H9 (cell line): ENCODE measurements at regions not wholly inside any gene's neighbourhood (a gene's known extent, or its start where the extent isn't known, plus 50 kb on each side); places are given as distances from the start of the nearest gene placed in this dataset.

Experiments
- DNase-seq: peaks from one replicate; pipeline ENCODE4 v3.0.0-alpha.2; 2017
- H2AFZ ChIP-seq: one replicate; pipeline ENCODE4 v1.6.1; 2013; ENCODE audit warnings: mild to moderate bottlenecking, low read length, control low read depth, moderate library complexity
- H2AK5ac ChIP-seq: 2 replicates; pipeline ENCODE4 v1.6.1; 2013; ENCODE audit warnings: low read length, control low read depth, mixed read lengths; ENCODE audit not compliant: insufficient read length
- H2BK120ac ChIP-seq: one replicate; pipeline ENCODE4 v1.6.1; 2013; ENCODE audit warnings: low read depth, mild to moderate bottlenecking, low read length, control low read depth, inconsistent platforms; ENCODE audit not compliant: poor library complexity, severe bottlenecking
- H2BK12ac ChIP-seq: 2 replicates; pipeline ENCODE4 v1.6.1; 2013; ENCODE audit warnings: low read length, control low read depth, mixed read lengths, low read depth; ENCODE audit not compliant: insufficient read length
- H2BK15ac ChIP-seq: 2 replicates; pipeline ENCODE4 v1.6.1; 2013; ENCODE audit warnings: low read depth, low read length, control low read depth
- H2BK20ac ChIP-seq: one replicate; pipeline ENCODE4 v1.6.1; 2013; ENCODE audit warnings: low read depth, mild to moderate bottlenecking, low read length, control low read depth, inconsistent platforms; ENCODE audit not compliant: poor library complexity, severe bottlenecking
- H2BK5ac ChIP-seq: 2 replicates; pipeline ENCODE4 v1.6.1; 2013; ENCODE audit warnings: low read length, control low read depth, mixed read lengths; ENCODE audit not compliant: insufficient read length
- H3K14ac ChIP-seq: 2 replicates; pipeline ENCODE4 v1.6.1; 2013; ENCODE audit warnings: low read length, control low read depth; ENCODE audit not compliant: insufficient read depth
- H3K18ac ChIP-seq: 2 replicates; pipeline ENCODE4 v1.6.1; 2013; ENCODE audit warnings: low read depth, mild to moderate bottlenecking, mixed read lengths, low read length, control low read depth; ENCODE audit not compliant: insufficient read length
- H3K23ac ChIP-seq: 2 replicates; pipeline ENCODE4 v1.6.1; 2013; ENCODE audit warnings: low read length, control low read depth, mixed read lengths, low read depth; ENCODE audit not compliant: insufficient read length
- H3K23me2 ChIP-seq: 2 replicates; pipeline ENCODE4 v1.6.1; 2013; ENCODE audit warnings: low read depth, mild to moderate bottlenecking, mixed read lengths, low read length, control low read depth; ENCODE audit not compliant: insufficient read length, poor library complexity, severe bottlenecking
- H3K27ac ChIP-seq: 2 replicates; pipeline ENCODE4 v1.5.1; 2013; ENCODE audit warnings: low read length, control low read depth, mixed read lengths, low read depth; ENCODE audit not compliant: insufficient read length
- H3K27me3 ChIP-seq: 2 replicates; pipeline ENCODE4 v1.6.1; 2013; ENCODE audit warnings: low read length, control low read depth, inconsistent platforms; ENCODE audit not compliant: insufficient read depth
- H3K4ac ChIP-seq: 2 replicates; pipeline ENCODE4 v1.6.1; 2013; ENCODE audit warnings: low read depth, mild to moderate bottlenecking, control low read depth, inconsistent platforms, low read length, moderate library complexity
- H3K4me1 ChIP-seq: 2 replicates; pipeline ENCODE4 v1.6.1; 2013; ENCODE audit warnings: low read length, control low read depth, inconsistent platforms; ENCODE audit not compliant: insufficient read depth
- H3K4me2 ChIP-seq: 2 replicates; pipeline ENCODE4 v1.6.1; 2013; ENCODE audit warnings: low read length, control low read depth, mixed read lengths; ENCODE audit not compliant: insufficient read length, insufficient read depth
- H3K56ac ChIP-seq: 2 replicates; pipeline ENCODE4 v1.6.1; 2013; ENCODE audit warnings: low read depth, mild to moderate bottlenecking, mixed read lengths, low read length, control low read depth; ENCODE audit not compliant: insufficient read length
- H3K79me1 ChIP-seq: 2 replicates; pipeline ENCODE4 v1.6.1; 2013; ENCODE audit warnings: low read depth, mild to moderate bottlenecking, moderate library complexity, low read length, control low read depth, inconsistent platforms; ENCODE audit not compliant: insufficient read depth, poor library complexity, severe bottlenecking
- H3K79me2 ChIP-seq: 2 replicates; pipeline ENCODE4 v1.6.1; 2013; ENCODE audit warnings: low read length, control low read depth, inconsistent platforms; ENCODE audit not compliant: insufficient read depth
- H3K9ac ChIP-seq: 2 replicates; pipeline ENCODE4 v1.6.1; 2013; ENCODE audit warnings: low read length, control low read depth, mixed read lengths; ENCODE audit not compliant: insufficient read length; ENCODE audit errors: extremely low read depth
- H3K9me3 ChIP-seq: one replicate; pipeline ENCODE4 v1.6.1; 2013; ENCODE audit warnings: low read depth, low read length, inconsistent platforms; ENCODE audit not compliant: control insufficient read depth
- H3T11ph ChIP-seq: one replicate; pipeline ENCODE4 v1.6.1; 2013; ENCODE audit warnings: mild to moderate bottlenecking, low read length, control low read depth, inconsistent platforms
- H4K20me1 ChIP-seq: one replicate; pipeline ENCODE4 v1.6.1; 2013; ENCODE audit not compliant: control insufficient read depth, insufficient read length, insufficient read depth
- H4K5ac ChIP-seq: 2 replicates; pipeline ENCODE4 v1.6.1; 2013; ENCODE audit warnings: low read depth, mild to moderate bottlenecking, mixed read lengths, low read length, control low read depth; ENCODE audit not compliant: insufficient read length
- H4K8ac ChIP-seq: replicated peaks from 2 replicates; pipeline ENCODE4 v1.6.1; 2013; ENCODE audit warnings: low read length, control low read depth, mixed read lengths, low read depth; ENCODE audit not compliant: insufficient read length
- H4K91ac ChIP-seq: 2 replicates; pipeline ENCODE4 v1.6.1; 2013; ENCODE audit warnings: low read depth, mild to moderate bottlenecking, moderate library complexity, mixed read lengths, low read length, control low read depth; ENCODE audit not compliant: insufficient read length
- H3K27ac Mint-ChIP-seq, 3 experiments: 2 replicates in 2 of 3; 3 replicates in 1 of 3; pipeline ENCODE4 v1.8.0; 2020 to 2021; ENCODE audit warnings: mixed read lengths in 3 of 3, mild to moderate bottlenecking in 1 of 3, moderate library complexity in 1 of 3
- H3K27me3 Mint-ChIP-seq: 2 replicates; pipeline ENCODE4 v1.8.0; 2021; ENCODE audit warnings: low read depth, mild to moderate bottlenecking, moderate library complexity, mixed read lengths
- H3K36me3 Mint-ChIP-seq, 3 experiments: 2 replicates in 2 of 3; 3 replicates in 1 of 3; pipeline ENCODE4 v1.8.0; 2020 to 2021; ENCODE audit warnings: low read depth in 3 of 3, mixed read lengths in 3 of 3; ENCODE audit not compliant: insufficient read depth in 1 of 3
- H3K4me1 Mint-ChIP-seq, 2 experiments: 2 replicates each; pipeline ENCODE4 v1.8.0; 2020; ENCODE audit warnings: mixed read lengths in 2 of 2
- H3K4me3 Mint-ChIP-seq, 2 experiments: 2 replicates in 1 of 2; 3 replicates in 1 of 2; pipeline ENCODE4 v1.8.0; 2020 to 2021; ENCODE audit warnings: mild to moderate bottlenecking in 2 of 2, mixed read lengths in 2 of 2, moderate library complexity in 1 of 2
- H3K9me3 Mint-ChIP-seq, 2 experiments: 2 replicates in 1 of 2; 3 replicates in 1 of 2; pipeline ENCODE4 v1.8.0; 2020; ENCODE audit warnings: mild to moderate bottlenecking in 2 of 2, mixed read lengths in 2 of 2, moderate library complexity in 1 of 2
- WGBS: extraction: QIAGEN DNeasy Blood & Tissue Kit; methylation state at CpG from one replicate; pipeline ENCODE4 v1.1.7; 2013; ENCODE audit warnings: missing lambda C conversion rate, low lambda C conversion rate, mixed read lengths; ENCODE audit not compliant: insufficient read length; ENCODE audit errors: extremely low coverage; 5-methylcytosine and 5-hydroxymethylcytosine counted together
- TF ChIP-seq, protein P1 (sequence below): fragments of 200-600 bp; sonication (generic); conservative IDR thresholded peaks from 3 replicates; pipeline ENCODE4 v1.8.0; 2021; ENCODE audit warnings: antibody characterized with exemption, mild to moderate bottlenecking

DNA sequence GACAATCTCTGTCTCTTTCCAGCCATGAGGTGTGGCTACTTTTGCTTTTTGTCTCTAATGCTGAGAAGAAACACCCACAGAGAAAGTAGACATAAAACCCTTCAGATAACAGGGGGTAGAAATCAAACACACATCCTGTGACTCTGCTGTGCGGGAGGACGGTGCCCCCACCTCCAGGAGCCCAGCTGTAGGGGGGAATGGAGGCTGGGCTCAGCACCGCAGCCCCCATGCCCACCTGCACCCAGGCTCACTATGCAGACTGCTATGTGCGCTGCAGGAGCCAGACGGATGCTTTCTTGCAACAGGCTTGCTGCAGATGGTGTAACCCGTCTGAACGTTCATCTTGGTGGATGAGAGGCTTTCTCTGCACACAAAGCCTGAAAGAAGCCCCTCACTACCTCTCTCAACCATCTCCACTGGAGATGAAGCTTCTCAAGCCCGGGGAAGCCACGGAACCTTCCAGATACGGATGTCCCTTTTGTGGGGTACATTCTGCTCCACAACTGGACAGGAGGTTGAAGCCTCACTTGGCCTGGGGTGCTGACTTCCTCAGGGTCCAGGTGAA, 207.2 kb downstream of the GADD45G start:
- Histone ChIP-seq H3K9ac (no peak overlapping the region), H3K23me2 (no peaks in the 10 kb centered on the region), H3K79me1 (no peaks in the 10 kb centered on the region), H3T11ph (no peak overlapping the region), H4K5ac (no peak overlapping the region), H2BK120ac (no peak overlapping the region), H2BK12ac (no peak overlapping the region), H3K4me2 (no peak overlapping the region), H3K14ac (no peak overlapping the region), H4K8ac (no peak overlapping the region), H2AK5ac (no peak overlapping the region), H2BK15ac (no peak overlapping the region), H2BK20ac (no peak overlapping the region), H3K4ac (no peak overlapping the region), H2BK5ac (no peak overlapping the region), H3K23ac (no peak overlapping the region), H4K91ac (no peak overlapping the region), H3K79me2 (no peaks in the 10 kb centered on the region), H3K4me1 (peaks cover 6% of the 10 kb centered on the region; the same call in 1 of the 2 replicates), H2AFZ (no peak overlapping the region), H3K56ac (no peak overlapping the region), H4K20me1 (no peaks in the 10 kb centered on the region), H3K27me3 (no peaks in the 10 kb centered on the region), H3K18ac (no peak overlapping the region), H3K9me3 (no peaks in the 10 kb centered on the region), H3K27ac (no peak overlapping the region)
- TF ChIP-seq, protein P1, sequence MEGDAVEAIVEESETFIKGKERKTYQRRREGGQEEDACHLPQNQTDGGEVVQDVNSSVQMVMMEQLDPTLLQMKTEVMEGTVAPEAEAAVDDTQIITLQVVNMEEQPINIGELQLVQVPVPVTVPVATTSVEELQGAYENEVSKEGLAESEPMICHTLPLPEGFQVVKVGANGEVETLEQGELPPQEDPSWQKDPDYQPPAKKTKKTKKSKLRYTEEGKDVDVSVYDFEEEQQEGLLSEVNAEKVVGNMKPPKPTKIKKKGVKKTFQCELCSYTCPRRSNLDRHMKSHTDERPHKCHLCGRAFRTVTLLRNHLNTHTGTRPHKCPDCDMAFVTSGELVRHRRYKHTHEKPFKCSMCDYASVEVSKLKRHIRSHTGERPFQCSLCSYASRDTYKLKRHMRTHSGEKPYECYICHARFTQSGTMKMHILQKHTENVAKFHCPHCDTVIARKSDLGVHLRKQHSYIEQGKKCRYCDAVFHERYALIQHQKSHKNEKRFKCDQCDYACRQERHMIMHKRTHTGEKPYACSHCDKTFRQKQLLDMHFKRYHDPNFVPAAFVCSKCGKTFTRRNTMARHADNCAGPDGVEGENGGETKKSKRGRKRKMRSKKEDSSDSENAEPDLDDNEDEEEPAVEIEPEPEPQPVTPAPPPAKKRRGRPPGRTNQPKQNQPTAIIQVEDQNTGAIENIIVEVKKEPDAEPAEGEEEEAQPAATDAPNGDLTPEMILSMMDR: no peak
- Mint-ChIP-seq H3K4me3 (no peak overlapping the region), H3K9me3 (no peaks in the 10 kb centered on the region; a peak in 2 of 5 replicates), H3K27ac (no peak overlapping the region), H3K4me1 (peaks cover 30 to 33% of the 10 kb centered on the region in 2 experiments), H3K27me3 (peaks cover 11% of the 10 kb centered on the region), H3K36me3 (no peaks in the 10 kb centered on the region; a peak in 1 of 7 replicates)
- no CpG with 5 or more reads among the region's 10 CpGs for WGBS
- no peak for DNase-seq
